NCI-H2196 (cell line): ENCODE measurements at regions not wholly inside any gene's neighbourhood (a gene's known extent, or its start where the extent isn't known, plus 50 kb on each side); places are given as distances from the start of the nearest gene placed in this dataset.

Experiments used
- DNase-seq: peaks from one replicate; lab custom pipeline; 2025; ENCODE audit not compliant: unreplicated experiment; lab: John Stamatoyannopoulos, UW

GRCh38 chr14:100955201-100955600 lies 51.7 kb upstream of the RTL1 start:
- DNase-seq, result no peak

GRCh38 chr14:100962494-100962893 lies 59.0 kb upstream of the RTL1 start:
- DNase-seq, result no peak

DNA sequence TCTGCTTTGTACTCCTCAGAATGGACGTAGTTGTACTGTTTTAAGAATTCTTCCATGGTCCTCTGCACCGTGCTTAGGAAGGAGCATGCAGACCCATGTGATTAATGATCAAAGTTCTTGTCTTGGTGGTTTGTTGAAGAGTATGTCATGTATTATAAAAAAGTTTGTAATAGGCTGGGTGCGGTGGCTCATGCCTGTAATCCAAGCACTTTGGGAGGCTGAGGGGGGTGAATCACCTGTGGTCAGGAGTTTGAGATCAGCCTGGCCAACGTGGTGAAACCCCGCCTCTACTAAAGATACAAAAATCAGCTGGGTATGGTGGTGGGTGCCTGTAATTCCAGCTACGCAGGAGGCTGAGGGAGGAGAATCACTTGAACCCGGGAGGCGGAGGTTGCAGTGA lies 61.8 kb upstream of the RTL1 start:
- no peak for DNase-seq

DNA sequence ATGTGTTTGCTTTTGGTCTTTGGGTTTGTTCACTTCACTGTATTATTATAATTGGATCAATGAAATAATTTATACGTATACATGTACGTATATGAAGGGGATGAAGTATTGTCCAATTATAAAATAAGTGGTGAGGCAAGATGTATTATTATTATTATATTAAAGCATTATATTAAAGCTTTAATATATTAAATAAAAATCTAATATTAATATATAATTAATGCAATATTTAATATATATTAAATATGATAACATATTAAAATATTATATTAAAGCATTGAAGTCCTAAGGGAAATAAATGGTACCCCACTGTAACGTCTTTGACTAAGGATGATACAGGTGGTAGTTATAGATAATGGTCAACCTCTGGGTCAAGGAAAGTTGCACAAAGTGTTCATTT lies 63.7 kb upstream of the RTL1 start:
- no peak for DNase-seq

DNA sequence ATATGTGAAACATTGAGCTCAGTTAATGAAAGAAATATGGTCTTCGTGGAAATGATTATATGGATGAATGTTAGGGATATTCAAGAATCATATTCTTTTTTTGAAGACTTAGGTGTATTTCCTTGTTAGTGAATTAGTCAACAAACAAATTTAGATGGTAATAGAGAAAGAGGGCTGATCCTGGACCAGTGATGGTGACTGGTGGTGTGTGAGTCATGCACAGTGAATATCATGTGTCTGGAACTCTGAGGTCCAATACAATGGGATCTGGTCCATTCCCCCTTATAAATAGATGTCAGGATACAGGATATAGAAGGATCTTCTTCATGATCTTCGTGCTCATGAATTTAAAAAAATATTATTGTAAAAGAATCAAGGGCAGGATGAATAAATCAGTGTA lies 64.4 kb upstream of the RTL1 start:
- no peak for DNase-seq

DNA sequence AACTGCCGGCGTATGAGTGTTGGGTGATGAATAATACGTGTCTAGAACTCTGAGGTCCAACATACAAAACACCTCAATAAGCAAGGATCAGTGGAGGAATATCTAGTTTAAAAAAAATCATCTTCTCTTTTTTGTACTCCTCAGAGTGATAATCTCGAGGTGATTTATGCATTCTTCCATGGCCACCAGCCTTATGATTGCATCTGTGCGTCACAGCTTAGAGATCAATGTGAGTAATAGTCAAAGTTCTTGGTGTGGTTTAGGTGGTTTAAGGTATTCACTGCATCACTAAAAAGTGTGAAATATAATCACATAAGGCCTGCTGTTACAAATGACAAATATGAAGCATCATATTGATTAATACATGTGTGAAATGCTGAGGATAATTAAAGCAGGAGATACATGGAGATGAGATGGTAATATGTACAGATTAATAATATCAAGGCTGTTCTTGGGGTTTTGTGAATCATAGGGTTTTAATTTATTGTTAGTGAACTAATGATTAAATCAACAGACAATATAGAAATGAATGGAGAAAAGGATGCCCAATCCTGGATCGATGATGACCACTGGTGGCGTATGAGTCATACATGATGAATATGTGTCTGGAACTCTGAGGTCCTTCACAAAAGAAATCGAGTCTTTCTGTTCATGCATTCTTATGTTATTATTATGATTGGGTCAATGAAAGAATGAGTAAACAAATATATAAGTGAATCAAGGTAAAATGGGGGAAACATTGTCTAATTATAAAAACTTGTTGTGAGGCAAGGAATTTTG lies 68.8 kb upstream of the RTL1 start:
- DNase-seq, result no peak

- no peak for DNase-seq
These were observed 72.1 kb upstream of the RTL1 start for GRCh38 chr14:100975671-100976070.

DNA sequence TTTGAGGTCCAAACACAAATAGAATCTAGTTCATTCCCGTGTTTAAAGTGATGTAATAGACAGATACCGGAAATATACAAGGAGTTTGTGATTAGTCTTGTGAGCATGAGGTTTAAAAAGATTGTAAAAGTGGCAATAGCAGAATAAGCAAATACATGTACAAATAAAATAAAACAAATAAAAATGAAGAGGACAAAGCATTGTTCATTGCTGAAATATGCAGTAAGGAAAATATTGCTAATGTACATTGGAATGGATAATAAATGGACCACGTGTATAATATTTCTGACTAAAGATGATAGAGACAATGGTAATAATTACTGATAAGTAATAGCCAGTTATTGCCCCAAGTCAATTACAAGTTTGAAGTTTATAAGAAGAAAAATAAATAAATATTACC lies 75.6 kb upstream of the RTL1 start:
- DNase-seq, result no peak

- DNase-seq, result no peak
These were observed 76.3 kb upstream of the RTL1 start for GRCh38 chr14:100979780-100980179.

GRCh38 chr14:100980823-100981222 lies 77.3 kb upstream of the RTL1 start:
- DNase-seq, result no peak

DNA sequence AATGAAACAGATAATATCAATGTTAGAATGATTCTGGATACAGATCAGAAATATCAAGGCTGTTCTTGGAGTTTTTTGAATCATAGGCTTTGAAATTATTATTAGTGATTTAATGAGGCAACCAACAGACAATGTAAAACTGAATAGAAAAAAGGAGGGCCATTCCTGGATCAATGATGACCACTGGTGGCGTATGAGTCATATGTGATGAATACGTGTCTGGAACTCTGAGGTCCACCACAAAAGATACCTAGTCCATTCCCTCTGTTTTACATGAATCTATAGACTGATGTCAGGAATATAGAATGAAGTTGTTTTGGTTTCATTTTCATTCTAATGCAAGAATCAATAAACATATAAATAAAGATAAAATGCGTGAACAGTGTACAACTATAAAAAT lies 78.3 kb upstream of the RTL1 start:
- no peak for DNase-seq

GRCh38 chr14:100982353-100982752 lies 78.8 kb upstream of the RTL1 start:
- no peak for DNase-seq

DNA sequence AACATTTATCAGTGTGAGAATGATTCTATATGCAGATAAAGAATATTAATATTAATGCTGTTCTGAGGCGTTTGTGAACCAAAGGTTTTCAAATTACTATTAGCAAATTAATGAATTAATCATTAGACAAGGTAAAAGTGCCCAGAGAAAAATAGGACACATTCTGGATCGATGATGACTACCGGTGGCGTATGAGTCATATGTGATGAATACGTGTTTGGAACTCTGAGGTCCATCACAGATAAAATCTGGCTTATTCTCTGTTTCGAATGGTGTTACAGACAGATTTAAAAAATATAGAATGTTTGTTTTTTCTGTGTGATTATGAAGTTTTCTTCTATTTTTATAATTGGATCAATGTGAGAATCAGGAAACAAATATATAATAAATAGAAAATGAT lies 79.2 kb upstream of the RTL1 start:
- no peak for DNase-seq

- DNase-seq, result no peak
These were observed 80.2 kb upstream of the RTL1 start for GRCh38 chr14:100983710-100984109.

DNA sequence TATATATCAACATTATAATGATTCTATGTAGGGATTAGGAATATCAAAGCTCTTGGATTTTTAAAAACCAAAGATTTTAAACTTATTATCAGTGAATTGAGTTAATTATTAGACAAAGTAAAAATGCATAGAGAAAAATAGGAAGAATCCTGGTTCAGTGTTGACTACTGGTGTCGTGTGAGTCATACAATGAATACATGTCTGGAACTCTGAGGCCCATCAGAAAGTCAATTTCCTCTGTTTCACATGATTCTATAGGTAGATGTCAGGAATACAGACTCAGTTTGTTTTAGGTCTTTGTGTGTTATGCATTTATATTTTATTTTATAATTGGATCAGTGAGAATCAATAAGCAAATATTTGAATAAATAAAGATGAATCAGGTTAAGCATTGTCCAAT lies 84.5 kb upstream of the RTL1 start:
- no peak for DNase-seq

- no peak for DNase-seq
These were observed 84.9 kb upstream of the RTL1 start for GRCh38 chr14:100988411-100988900.

- no peak for DNase-seq
These were observed 85.4 kb upstream of the RTL1 start for GRCh38 chr14:100988956-100989355.

GRCh38 chr14:100989924-100990323 lies 86.4 kb upstream of the RTL1 start:
- DNase-seq, result no peak

- DNase-seq, result no peak
These were observed 90.6 kb upstream of the RTL1 start for GRCh38 chr14:100994082-100994481.

- DNase-seq, result no peak
These were observed 91.3 kb upstream of the RTL1 start for GRCh38 chr14:100994756-100995330.

GRCh38 chr14:101000711-101001250 lies 97.3 kb upstream of the RTL1 start:
- DNase-seq, result no peak

- DNase-seq, result no peak
These were observed 98.0 kb upstream of the RTL1 start for GRCh38 chr14:101001311-101002069.
